K562 (cell line): ENCODE measurements at regions not wholly inside any gene's neighbourhood (a gene's known extent, or its start where the extent isn't known, plus 50 kb on each side); places are given as distances from the start of the nearest gene placed in this dataset.

ENCODE experiments used
- ATAC-seq: fragments of 200-7000 bp; cut with Tn5 transposase; 3 replicates; pipeline ENCODE4 v1.9.1; 2020; ENCODE audit warnings: moderate library complexity
- BruUV-seq: library from RNA; stranded (reverse); fragments of 400-500 nt; replicated peaks from 2 replicates; lab custom pipeline; 2021; lab: Mats Ljungman, UMichigan
- CTCF ChIA-PET: fragments of 300-600 bp; formaldehyde crosslinking; extraction: SDS; loops from one replicate; lab custom pipeline; 2021; ENCODE audit warnings: low intra/inter-chr PET ratio; lab: Yijun Ruan, JAX
- POLR2A ChIA-PET: fragments of 300-600, 350-650 bp; sonication (Branson Sonifier 250); formaldehyde crosslinking; extraction: SDS; loops from one replicate; lab custom pipeline; 2021; ENCODE audit warnings: antibody characterized with exemption, inconsistent platforms; lab: Yijun Ruan, JAX
- DNase-seq, 4 experiments: peaks; one replicate each; pipeline versions ENCODE4 v3.0.0 to v3.0.0-alpha.2; 2011 to 2018; ENCODE audit warnings: low spot score in 3 of 4, mixed read lengths in 3 of 4; ENCODE audit errors: extremely low read depth in 1 of 4
- FAIRE-seq: peaks from 2 replicates; lab custom pipeline; 2011; peaks lifted over from hg19 to GRCh38; lab: Jason Lieb, UNC
- H2AFZ ChIP-seq: 2 replicates; pipeline ENCODE4 v1.6.0; 2011; ENCODE audit warnings: low read depth, low read length, control low read depth, inconsistent platforms
- H3K27ac ChIP-seq: fragments of 200-600 bp; 3 replicates; pipeline ENCODE4 v1.8.0; 2011; ENCODE audit warnings: low read depth, mild to moderate bottlenecking, control low read depth, inconsistent platforms, low read length, moderate library complexity, mixed read lengths; ENCODE audit errors: extremely low read depth
- H3K27me3 ChIP-seq, 2 experiments: fragments of 300-600 bp in 1 of 2; 2 replicates in 1 of 2; 3 replicates in 1 of 2; pipeline versions ENCODE4 v1.6.0 to v1.8.0; 2011; ENCODE audit warnings: inconsistent platforms in 2 of 2, low read length in 2 of 2, mild to moderate bottlenecking in 1 of 2, mixed read lengths in 1 of 2, moderate library complexity in 1 of 2; ENCODE audit not compliant: control insufficient read depth in 2 of 2, insufficient read depth in 2 of 2
- H3K36me3 ChIP-seq: fragments of 300-600 bp; 3 replicates; pipeline ENCODE4 v1.8.0; 2011; ENCODE audit warnings: mild to moderate bottlenecking, low read length, inconsistent platforms; ENCODE audit not compliant: control insufficient read depth, insufficient read depth
- H3K4me1 ChIP-seq, 2 experiments: fragments of 200-600 bp in 1 of 2; replicated peaks in 1 of 2; 2 replicates in 1 of 2; 3 replicates in 1 of 2; pipeline versions ENCODE4 v1.5.1 to v1.8.0; 2011; ENCODE audit warnings: inconsistent platforms in 2 of 2, low read length in 2 of 2, mild to moderate bottlenecking in 1 of 2, mixed read lengths in 1 of 2, moderate library complexity in 1 of 2; ENCODE audit not compliant: control insufficient read depth in 2 of 2, insufficient read depth in 2 of 2
- H3K4me2 ChIP-seq: 2 replicates; pipeline ENCODE4 v1.6.1; 2011; ENCODE audit warnings: low read length, control low read depth, inconsistent platforms, mixed read lengths; ENCODE audit not compliant: insufficient read depth
- H3K4me3 ChIP-seq: fragments of 200-600 bp; sonication (generic), shearing (Covaris generic); 2 replicates; pipeline ENCODE4 v1.5.1; 2016; ENCODE audit warnings: control low read depth, inconsistent platforms
- H3K79me2 ChIP-seq: fragments of 200-600 bp; 3 replicates; pipeline ENCODE4 v1.8.0; 2011; ENCODE audit warnings: low read length, inconsistent platforms; ENCODE audit not compliant: control insufficient read depth, insufficient read depth
- H3K9ac ChIP-seq, 2 experiments: 2 replicates each; pipeline versions ENCODE4 v1.6.0 to v1.6.1; 2011; ENCODE audit warnings: low read depth in 2 of 2, low read length in 2 of 2, control low read depth in 1 of 2, inconsistent platforms in 1 of 2, mild to moderate bottlenecking in 1 of 2, mixed read lengths in 1 of 2; ENCODE audit not compliant: insufficient read depth in 1 of 2
- H3K9me1 ChIP-seq: one replicate; pipeline ENCODE4 v1.6.0; 2011; ENCODE audit warnings: inconsistent platforms, mild to moderate bottlenecking, low read length, moderate library complexity; ENCODE audit not compliant: control insufficient read depth, insufficient read depth
- H3K9me3 ChIP-seq: replicated peaks from 2 replicates; pipeline ENCODE4 v1.5.1; 2011; ENCODE audit warnings: low read depth, low read length, inconsistent platforms; ENCODE audit not compliant: control insufficient read depth, insufficient read depth
- H4K20me1 ChIP-seq: replicated peaks from 2 replicates; pipeline ENCODE4 v1.6.1; 2011; ENCODE audit warnings: low read length, inconsistent platforms, mixed read lengths; ENCODE audit not compliant: control insufficient read depth, insufficient read depth
- CHCHD3 ChIP-seq: fragments of 250-450 bp; sonication (Bioruptor Pico); IDR thresholded peaks from 2 replicates; pipeline ENCODE4 v2.1.2; 2022; ENCODE audit warnings: mild to moderate bottlenecking
- CHD1 ChIP-seq: fragments of 200-600 bp; sonication (generic); IDR thresholded peaks from one replicate; pipeline ENCODE4 v1.6.1; 2012; ENCODE audit warnings: mild to moderate bottlenecking, moderate library complexity, low read length, inconsistent platforms
- EHMT2 ChIP-seq: fragments of 450-650 bp; IDR thresholded peaks from 2 replicates; pipeline ENCODE4 v1.6.1; 2018; ENCODE audit warnings: antibody characterized with exemption
- HNRNPK ChIP-seq: fragments of 200-400 bp; formaldehyde crosslinking; IDR thresholded peaks from one replicate; pipeline ENCODE4 v1.6.1; 2018; ENCODE audit warnings: mild to moderate bottlenecking, low read depth, low read length; ENCODE audit not compliant: poor library complexity, severe bottlenecking
- HOXB6 ChIP-seq: fragments of 250-450 bp; sonication (Bioruptor Pico); IDR thresholded peaks from 2 replicates; pipeline ENCODE4 v1.5.1; 2022; ENCODE audit warnings: mild to moderate bottlenecking, borderline replicate concordance
- LCOR ChIP-seq: sonication (generic); formaldehyde crosslinking; IDR thresholded peaks from 2 replicates; pipeline ENCODE4 v1.8.0; 2022; ENCODE audit warnings: mild to moderate bottlenecking, missing genetic modification reagents
- MXI1 ChIP-seq: IDR thresholded peaks from 2 replicates; pipeline ENCODE4 v1.6.1; 2011; ENCODE audit warnings: low read depth, mild to moderate bottlenecking, improper control_type of control experiment, low read length
- PHTF2 ChIP-seq: fragments of 250-450 bp; sonication (Bioruptor Pico); IDR thresholded peaks from 2 replicates; pipeline ENCODE4 v1.5.0; 2021; ENCODE audit warnings: mild to moderate bottlenecking
- SETDB1 ChIP-seq: IDR thresholded peaks from one replicate; pipeline ENCODE4 v1.6.1; 2012; ENCODE audit warnings: low read length, control low read depth, inconsistent platforms
- TAF7 ChIP-seq: fragments of 450-650 bp; IDR thresholded peaks from 2 replicates; pipeline ENCODE4 v1.6.1; 2016; ENCODE audit warnings: missing genetic modification characterization, missing compliant biosample characterization
- YY1 ChIP-seq, 3 experiments: IDR thresholded peaks; 2 replicates each; pipeline ENCODE4 v1.6.1; 2011; ENCODE audit warnings: low read length in 2 of 3, mild to moderate bottlenecking in 2 of 3, moderate library complexity in 2 of 3, borderline replicate concordance in 1 of 3, control low read depth in 1 of 3, low read depth in 1 of 3; ENCODE audit not compliant: insufficient read depth in 3 of 3, insufficient replicate concordance in 2 of 3, control insufficient read depth in 1 of 3, insufficient read length in 1 of 3; ENCODE audit errors: extremely low read depth in 1 of 3
- ZBTB1 ChIP-seq: sonication (generic); formaldehyde crosslinking; IDR thresholded peaks from 2 replicates; pipeline ENCODE4 v1.8.1; 2023; ENCODE audit warnings: missing genetic modification reagents, low read depth, mild to moderate bottlenecking, borderline replicate concordance
- ZNF133 ChIP-seq: fragments of 250-450 bp; sonication (Bioruptor Pico); IDR thresholded peaks from 2 replicates; pipeline ENCODE4 v1.4.0; 2020; ENCODE audit warnings: mild to moderate bottlenecking
- ZNF140 ChIP-seq: fragments of 250-450 bp; sonication (Bioruptor Pico); IDR thresholded peaks from 2 replicates; pipeline ENCODE4 v1.8.0; 2021; ENCODE audit warnings: moderate library complexity, mild to moderate bottlenecking, inconsistent platforms
- ZNF324 ChIP-seq: fragments of 250-450 bp; sonication (Bioruptor Pico); IDR thresholded peaks from 2 replicates; pipeline ENCODE4 v1.4.0; 2020; ENCODE audit warnings: mild to moderate bottlenecking
- ZNF583 ChIP-seq: fragments of 250-450 bp; sonication (Bioruptor Pico); IDR thresholded peaks from 2 replicates; pipeline ENCODE4 v1.4.0; 2020
- ZNF75A ChIP-seq: fragments of 450-650 bp; formaldehyde crosslinking; IDR thresholded peaks from 2 replicates; pipeline ENCODE4 v1.4.0; 2020; ENCODE audit warnings: mild to moderate bottlenecking
- ZNF76 ChIP-seq: fragments of 250-450 bp; sonication (Bioruptor Pico); IDR thresholded peaks from 2 replicates; pipeline ENCODE4 v1.4.0; 2020; ENCODE audit warnings: mild to moderate bottlenecking, moderate library complexity, borderline replicate concordance
- WGBS: fragments of 100-300 bp; shearing (Covaris generic); methylation state at CpG from one replicate; pipeline ENCODE4 v1.1.6; 2016; ENCODE audit warnings: low coverage, mixed read lengths; ENCODE audit not compliant: insufficient coverage; ENCODE audit errors: missing lambda C conversion rate; 5-methylcytosine and 5-hydroxymethylcytosine counted together
- in situ Hi-C: fragments of 300-500 bp; cut with MboI; formaldehyde crosslinking; loops from 4 replicates; pipeline ENCODE4 v1.15.0; 2018; ENCODE audit warnings: inconsistent platforms, mixed read lengths
- intact Hi-C: fragments of 100-400 bp; cut with micrococcal nuclease; formaldehyde crosslinking; loops from 2 replicates; pipeline ENCODE4 v1.14.2; 2022
- TF ChIP-seq, protein P1 (sequence below), 2 experiments: IDR thresholded peaks; 2 replicates each; pipeline ENCODE4 v1.6.1; 2012; ENCODE audit warnings: improper control_type of control experiment in 2 of 2, low read depth in 2 of 2, low read length in 2 of 2, borderline replicate concordance in 1 of 2
- TF ChIP-seq, protein P2 (sequence below): sonication (generic); formaldehyde crosslinking; IDR thresholded peaks from 2 replicates; pipeline ENCODE4 v1.8.1; 2023; ENCODE audit warnings: mild to moderate bottlenecking, missing genetic modification reagents

DNA sequence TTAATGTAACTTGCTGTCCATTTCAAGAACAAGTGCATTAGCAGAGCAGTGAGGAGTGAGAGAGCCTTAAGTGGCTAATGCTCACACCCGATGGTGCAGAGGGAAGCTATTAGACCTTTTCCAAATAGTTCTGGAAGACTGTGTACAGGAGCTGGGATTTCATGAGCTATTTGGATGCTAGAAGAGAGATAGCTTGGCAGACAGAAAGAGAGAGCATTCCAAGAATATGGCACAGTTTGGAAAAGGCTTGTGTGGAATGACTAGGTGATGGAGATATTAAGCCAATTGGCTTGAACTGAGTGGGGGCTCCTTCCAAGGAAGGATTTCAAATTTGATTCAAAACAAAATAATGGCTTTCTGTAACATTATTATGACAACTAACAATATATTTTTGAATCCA is 1097.2 kb upstream of the TENM3 start:
- Histone ChIP-seq H3K27ac (no peak overlapping the region), H3K27me3 (no peaks in the 10 kb centered on the region), H3K9me3 (no peaks in the 10 kb centered on the region), H4K20me1 (no peaks in the 10 kb centered on the region), H3K4me3 (no peak overlapping the region), H2AFZ (no peak overlapping the region), H3K9me1 (no peaks in the 10 kb centered on the region), H3K4me2 (no peak overlapping the region), H3K9ac (no peak overlapping the region), H3K4me1 (no peaks in the 10 kb centered on the region), H3K79me2 (no peaks in the 10 kb centered on the region), H3K36me3 (no peaks in the 10 kb centered on the region)
- ChIA-PET POLR2A (no interaction called here), CTCF (no interaction called here)
- WGBS = 0% methylated on average over 1 of the region's 1 CpG
- no TSS peak for BruUV-seq
- ATAC-seq (no peak), FAIRE-seq (no peak), DNase-seq (no peak)
- TF ChIP-seq ZNF76 (CRISPR knock-in tag) (no peak), CHCHD3 (CRISPR knock-in tag) (no peak), ZBTB1 (CRISPR knock-in tag) (no peak), CHD1 (no peak), ZNF324 (CRISPR knock-in tag) (no peak), YY1 (IDR thresholded peaks at IDR 0.05; ENCODE audit: borderline replicate concordance in 1 of 3, control insufficient read depth in 1 of 3, extremely low read depth in 1 of 3, insufficient read depth in 3 of 3, insufficient read length in 1 of 3, insufficient replicate concordance in 2 of 3, low read depth in 1 of 3, low read length in 2 of 3) (no peak), HNRNPK (no peak), EHMT2 (no peak), ZNF583 (no peak), LCOR (CRISPR knock-in tag) (no peak), MXI1 (no peak), ZNF75A (CRISPR knock-in tag) (no peak), ZNF140 (CRISPR knock-in tag) (no peak), TAF7 (no peak), SETDB1 (no peak), HOXB6 (CRISPR knock-in tag) (no peak), PHTF2 (no peak), ZNF133 (CRISPR knock-in tag) (no peak)
- TF ChIP-seq, protein P1, sequence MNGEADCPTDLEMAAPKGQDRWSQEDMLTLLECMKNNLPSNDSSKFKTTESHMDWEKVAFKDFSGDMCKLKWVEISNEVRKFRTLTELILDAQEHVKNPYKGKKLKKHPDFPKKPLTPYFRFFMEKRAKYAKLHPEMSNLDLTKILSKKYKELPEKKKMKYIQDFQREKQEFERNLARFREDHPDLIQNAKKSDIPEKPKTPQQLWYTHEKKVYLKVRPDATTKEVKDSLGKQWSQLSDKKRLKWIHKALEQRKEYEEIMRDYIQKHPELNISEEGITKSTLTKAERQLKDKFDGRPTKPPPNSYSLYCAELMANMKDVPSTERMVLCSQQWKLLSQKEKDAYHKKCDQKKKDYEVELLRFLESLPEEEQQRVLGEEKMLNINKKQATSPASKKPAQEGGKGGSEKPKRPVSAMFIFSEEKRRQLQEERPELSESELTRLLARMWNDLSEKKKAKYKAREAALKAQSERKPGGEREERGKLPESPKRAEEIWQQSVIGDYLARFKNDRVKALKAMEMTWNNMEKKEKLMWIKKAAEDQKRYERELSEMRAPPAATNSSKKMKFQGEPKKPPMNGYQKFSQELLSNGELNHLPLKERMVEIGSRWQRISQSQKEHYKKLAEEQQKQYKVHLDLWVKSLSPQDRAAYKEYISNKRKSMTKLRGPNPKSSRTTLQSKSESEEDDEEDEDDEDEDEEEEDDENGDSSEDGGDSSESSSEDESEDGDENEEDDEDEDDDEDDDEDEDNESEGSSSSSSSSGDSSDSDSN (IDR thresholded peaks at IDR 0.05; ENCODE audit: borderline replicate concordance in 1 of 2, low read depth in 2 of 2, low read length in 2 of 2) = no peak
- TF ChIP-seq, protein P2, sequence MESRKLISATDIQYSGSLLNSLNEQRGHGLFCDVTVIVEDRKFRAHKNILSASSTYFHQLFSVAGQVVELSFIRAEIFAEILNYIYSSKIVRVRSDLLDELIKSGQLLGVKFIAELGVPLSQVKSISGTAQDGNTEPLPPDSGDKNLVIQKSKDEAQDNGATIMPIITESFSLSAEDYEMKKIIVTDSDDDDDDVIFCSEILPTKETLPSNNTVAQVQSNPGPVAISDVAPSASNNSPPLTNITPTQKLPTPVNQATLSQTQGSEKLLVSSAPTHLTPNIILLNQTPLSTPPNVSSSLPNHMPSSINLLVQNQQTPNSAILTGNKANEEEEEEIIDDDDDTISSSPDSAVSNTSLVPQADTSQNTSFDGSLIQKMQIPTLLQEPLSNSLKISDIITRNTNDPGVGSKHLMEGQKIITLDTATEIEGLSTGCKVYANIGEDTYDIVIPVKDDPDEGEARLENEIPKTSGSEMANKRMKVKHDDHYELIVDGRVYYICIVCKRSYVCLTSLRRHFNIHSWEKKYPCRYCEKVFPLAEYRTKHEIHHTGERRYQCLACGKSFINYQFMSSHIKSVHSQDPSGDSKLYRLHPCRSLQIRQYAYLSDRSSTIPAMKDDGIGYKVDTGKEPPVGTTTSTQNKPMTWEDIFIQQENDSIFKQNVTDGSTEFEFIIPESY (CRISPR knock-in tag) = no peak
- in situ Hi-C loops = loop anchor here (10.0 kb wide), 1 partner anchor 389 kb away; no protein-coding TSS in a partner anchor
- intact Hi-C loops = no loop called here
